ENCODE measurements at regions not wholly inside any gene's neighbourhood (a gene's known extent, or its start where the extent isn't known, plus 50 kb on each side); places are given as distances from the start of the nearest gene placed in this dataset.

GRCh38 chr5:18216729-18217128 is 582.5 kb downstream of the TAF11L14 start:
- Histone ChIP-seq H3K4me1 (ENCODE audit: insufficient read depth) (no peaks in the 10 kb centered on the region), H4K20me1 (ENCODE audit: insufficient read depth, poor library complexity, severe bottlenecking) (no peaks in the 10 kb centered on the region), H3K9me2 (replicated peaks; ENCODE audit: insufficient read depth) (no peaks in the 10 kb centered on the region), H3K4me3 (no peak overlapping the region), H3K27me3 (no peaks in the 10 kb centered on the region), H2AFZ (no peak overlapping the region), H3K79me2 (no peaks in the 10 kb centered on the region), H3K36me3 (replicated peaks; ENCODE audit: insufficient read depth, low read depth) (no peaks in the 10 kb centered on the region), H3K27ac (no peak overlapping the region), H3K9me3 (ENCODE audit: low read depth) (no peaks in the 10 kb centered on the region), H3K4me2 (no peak overlapping the region)
- no peak for DNase-seq (ENCODE audit: low spot score)
- WGBS (ENCODE audit: low lambda C conversion rate, missing lambda C conversion rate), result 89% methylated on average over 3 of the region's 3 CpGs
- TF ChIP-seq CTCF (IDR thresholded peaks at IDR 0.05; ENCODE audit: poor library complexity) (no peak), EZH2phosphoT487 (IDR thresholded peaks at IDR 0.05; ENCODE audit: low read depth, severe bottlenecking, unreplicated experiment) (no peak), EZH2 (IDR thresholded peaks at IDR 0.05; ENCODE audit: borderline replicate concordance) (no peak)

- WGBS (ENCODE audit: low lambda C conversion rate, missing lambda C conversion rate), result 93% methylated on average over 1 of the region's 1 CpG
- H3K4me3 ChIP-seq, result no peak overlapping the region
- H3K9me2 ChIP-seq (replicated peaks; ENCODE audit: insufficient read depth), result no peaks in the 10 kb centered on the region
- H3K36me3 ChIP-seq (replicated peaks; ENCODE audit: insufficient read depth, low read depth), result no peaks in the 10 kb centered on the region
- TF ChIP-seq CTCF (IDR thresholded peaks at IDR 0.05; ENCODE audit: poor library complexity) (no peak), EZH2 (IDR thresholded peaks at IDR 0.05; ENCODE audit: borderline replicate concordance) (no peak), EZH2phosphoT487 (IDR thresholded peaks at IDR 0.05; ENCODE audit: low read depth, severe bottlenecking, unreplicated experiment) (no peak)
- H3K27me3 ChIP-seq, result no peaks in the 10 kb centered on the region
- no peaks in the 10 kb centered on the region for H3K79me2 ChIP-seq
- DNase-seq (ENCODE audit: low spot score), result no peak
- no peak overlapping the region for H3K4me2 ChIP-seq
- H2AFZ ChIP-seq, result no peak overlapping the region
- H4K20me1 ChIP-seq (ENCODE audit: insufficient read depth, poor library complexity, severe bottlenecking), result no peaks in the 10 kb centered on the region
- H3K9me3 ChIP-seq (ENCODE audit: low read depth), result no peaks in the 10 kb centered on the region
- no peak overlapping the region for H3K27ac ChIP-seq
- H3K4me1 ChIP-seq (ENCODE audit: insufficient read depth), result no peaks in the 10 kb centered on the region
These were observed 585.0 kb downstream of the TAF11L14 start for GRCh38 chr5:18219241-18219640.

- Histone ChIP-seq H2AFZ (no peak overlapping the region), H3K36me3 (replicated peaks; ENCODE audit: insufficient read depth, low read depth) (no peaks in the 10 kb centered on the region), H3K9me3 (ENCODE audit: low read depth) (no peaks in the 10 kb centered on the region), H3K4me2 (no peak overlapping the region), H3K9me2 (replicated peaks; ENCODE audit: insufficient read depth) (no peaks in the 10 kb centered on the region), H3K4me1 (ENCODE audit: insufficient read depth) (no peaks in the 10 kb centered on the region), H3K27ac (no peak overlapping the region), H3K4me3 (no peak overlapping the region), H4K20me1 (ENCODE audit: insufficient read depth, poor library complexity, severe bottlenecking) (no peaks in the 10 kb centered on the region), H3K27me3 (no peaks in the 10 kb centered on the region), H3K79me2 (no peaks in the 10 kb centered on the region)
- no peak for DNase-seq (ENCODE audit: low spot score)
- TF ChIP-seq CTCF (IDR thresholded peaks at IDR 0.05; ENCODE audit: poor library complexity) (no peak), EZH2 (IDR thresholded peaks at IDR 0.05; ENCODE audit: borderline replicate concordance) (no peak), EZH2phosphoT487 (IDR thresholded peaks at IDR 0.05; ENCODE audit: low read depth, severe bottlenecking, unreplicated experiment) (no peak)
- 93% methylated on average over 1 of the region's 1 CpG for WGBS (ENCODE audit: low lambda C conversion rate, missing lambda C conversion rate)
These were observed 586.4 kb downstream of the TAF11L14 start for GRCh38 chr5:18220631-18221030.

- Histone ChIP-seq H3K9me2 (replicated peaks; ENCODE audit: insufficient read depth) (no peaks in the 10 kb centered on the region), H3K36me3 (replicated peaks; ENCODE audit: insufficient read depth, low read depth) (no peaks in the 10 kb centered on the region), H3K4me1 (ENCODE audit: insufficient read depth) (no peaks in the 10 kb centered on the region), H3K4me3 (no peak overlapping the region), H3K9me3 (ENCODE audit: low read depth) (no peaks in the 10 kb centered on the region), H3K4me2 (no peak overlapping the region), H3K27ac (no peak overlapping the region), H2AFZ (no peak overlapping the region), H4K20me1 (ENCODE audit: insufficient read depth, poor library complexity, severe bottlenecking) (no peaks in the 10 kb centered on the region), H3K79me2 (no peaks in the 10 kb centered on the region), H3K27me3 (no peaks in the 10 kb centered on the region)
- no peak for DNase-seq (ENCODE audit: low spot score)
- no peak for TF ChIP-seq EZH2phosphoT487 (IDR thresholded peaks at IDR 0.05; ENCODE audit: low read depth, severe bottlenecking, unreplicated experiment)
- TF ChIP-seq CTCF (IDR thresholded peaks at IDR 0.05; ENCODE audit: poor library complexity), result no peak
- TF ChIP-seq EZH2 (IDR thresholded peaks at IDR 0.05; ENCODE audit: borderline replicate concordance), result no peak
These were observed 602.1 kb downstream of the TAF11L14 start for GRCh38 chr5:18236386-18236785.
